H9 (cell line): ENCODE measurements at regions not wholly inside any gene's neighbourhood (a gene's known extent, or its start where the extent isn't known, plus 50 kb on each side); places are given as distances from the start of the nearest gene placed in this dataset.

Experiments used
- DNase-seq: peaks from one replicate; pipeline ENCODE4 v3.0.0-alpha.2; 2017
- H2AFZ ChIP-seq: one replicate; pipeline ENCODE4 v1.6.1; 2013; ENCODE audit warnings: mild to moderate bottlenecking, low read length, control low read depth, moderate library complexity
- H2AK5ac ChIP-seq: 2 replicates; pipeline ENCODE4 v1.6.1; 2013; ENCODE audit warnings: low read length, control low read depth, mixed read lengths; ENCODE audit not compliant: insufficient read length
- H2BK120ac ChIP-seq: one replicate; pipeline ENCODE4 v1.6.1; 2013; ENCODE audit warnings: low read depth, mild to moderate bottlenecking, low read length, control low read depth, inconsistent platforms; ENCODE audit not compliant: poor library complexity, severe bottlenecking
- H2BK12ac ChIP-seq: 2 replicates; pipeline ENCODE4 v1.6.1; 2013; ENCODE audit warnings: low read length, control low read depth, mixed read lengths, low read depth; ENCODE audit not compliant: insufficient read length
- H2BK15ac ChIP-seq: 2 replicates; pipeline ENCODE4 v1.6.1; 2013; ENCODE audit warnings: low read depth, low read length, control low read depth
- H2BK20ac ChIP-seq: one replicate; pipeline ENCODE4 v1.6.1; 2013; ENCODE audit warnings: low read depth, mild to moderate bottlenecking, low read length, control low read depth, inconsistent platforms; ENCODE audit not compliant: poor library complexity, severe bottlenecking
- H2BK5ac ChIP-seq: 2 replicates; pipeline ENCODE4 v1.6.1; 2013; ENCODE audit warnings: low read length, control low read depth, mixed read lengths; ENCODE audit not compliant: insufficient read length
- H3K14ac ChIP-seq: 2 replicates; pipeline ENCODE4 v1.6.1; 2013; ENCODE audit warnings: low read length, control low read depth; ENCODE audit not compliant: insufficient read depth
- H3K18ac ChIP-seq: 2 replicates; pipeline ENCODE4 v1.6.1; 2013; ENCODE audit warnings: low read depth, mild to moderate bottlenecking, mixed read lengths, low read length, control low read depth; ENCODE audit not compliant: insufficient read length
- H3K23ac ChIP-seq: 2 replicates; pipeline ENCODE4 v1.6.1; 2013; ENCODE audit warnings: low read length, control low read depth, mixed read lengths, low read depth; ENCODE audit not compliant: insufficient read length
- H3K23me2 ChIP-seq: 2 replicates; pipeline ENCODE4 v1.6.1; 2013; ENCODE audit warnings: low read depth, mild to moderate bottlenecking, mixed read lengths, low read length, control low read depth; ENCODE audit not compliant: insufficient read length, poor library complexity, severe bottlenecking
- H3K27ac ChIP-seq: 2 replicates; pipeline ENCODE4 v1.5.1; 2013; ENCODE audit warnings: low read length, control low read depth, mixed read lengths, low read depth; ENCODE audit not compliant: insufficient read length
- H3K27me3 ChIP-seq: 2 replicates; pipeline ENCODE4 v1.6.1; 2013; ENCODE audit warnings: low read length, control low read depth, inconsistent platforms; ENCODE audit not compliant: insufficient read depth
- H3K4ac ChIP-seq: 2 replicates; pipeline ENCODE4 v1.6.1; 2013; ENCODE audit warnings: low read depth, mild to moderate bottlenecking, control low read depth, inconsistent platforms, low read length, moderate library complexity
- H3K4me1 ChIP-seq: 2 replicates; pipeline ENCODE4 v1.6.1; 2013; ENCODE audit warnings: low read length, control low read depth, inconsistent platforms; ENCODE audit not compliant: insufficient read depth
- H3K4me2 ChIP-seq: 2 replicates; pipeline ENCODE4 v1.6.1; 2013; ENCODE audit warnings: low read length, control low read depth, mixed read lengths; ENCODE audit not compliant: insufficient read length, insufficient read depth
- H3K56ac ChIP-seq: 2 replicates; pipeline ENCODE4 v1.6.1; 2013; ENCODE audit warnings: low read depth, mild to moderate bottlenecking, mixed read lengths, low read length, control low read depth; ENCODE audit not compliant: insufficient read length
- H3K79me1 ChIP-seq: 2 replicates; pipeline ENCODE4 v1.6.1; 2013; ENCODE audit warnings: low read depth, mild to moderate bottlenecking, moderate library complexity, low read length, control low read depth, inconsistent platforms; ENCODE audit not compliant: insufficient read depth, poor library complexity, severe bottlenecking
- H3K79me2 ChIP-seq: 2 replicates; pipeline ENCODE4 v1.6.1; 2013; ENCODE audit warnings: low read length, control low read depth, inconsistent platforms; ENCODE audit not compliant: insufficient read depth
- H3K9ac ChIP-seq: 2 replicates; pipeline ENCODE4 v1.6.1; 2013; ENCODE audit warnings: low read length, control low read depth, mixed read lengths; ENCODE audit not compliant: insufficient read length; ENCODE audit errors: extremely low read depth
- H3K9me3 ChIP-seq: one replicate; pipeline ENCODE4 v1.6.1; 2013; ENCODE audit warnings: low read depth, low read length, inconsistent platforms; ENCODE audit not compliant: control insufficient read depth
- H3T11ph ChIP-seq: one replicate; pipeline ENCODE4 v1.6.1; 2013; ENCODE audit warnings: mild to moderate bottlenecking, low read length, control low read depth, inconsistent platforms
- H4K20me1 ChIP-seq: one replicate; pipeline ENCODE4 v1.6.1; 2013; ENCODE audit not compliant: control insufficient read depth, insufficient read length, insufficient read depth
- H4K5ac ChIP-seq: 2 replicates; pipeline ENCODE4 v1.6.1; 2013; ENCODE audit warnings: low read depth, mild to moderate bottlenecking, mixed read lengths, low read length, control low read depth; ENCODE audit not compliant: insufficient read length
- H4K8ac ChIP-seq: replicated peaks from 2 replicates; pipeline ENCODE4 v1.6.1; 2013; ENCODE audit warnings: low read length, control low read depth, mixed read lengths, low read depth; ENCODE audit not compliant: insufficient read length
- H4K91ac ChIP-seq: 2 replicates; pipeline ENCODE4 v1.6.1; 2013; ENCODE audit warnings: low read depth, mild to moderate bottlenecking, moderate library complexity, mixed read lengths, low read length, control low read depth; ENCODE audit not compliant: insufficient read length
- H3K27ac Mint-ChIP-seq, 3 experiments: 2 replicates in 2 of 3; 3 replicates in 1 of 3; pipeline ENCODE4 v1.8.0; 2020 to 2021; ENCODE audit warnings: mixed read lengths in 3 of 3, mild to moderate bottlenecking in 1 of 3, moderate library complexity in 1 of 3
- H3K27me3 Mint-ChIP-seq: 2 replicates; pipeline ENCODE4 v1.8.0; 2021; ENCODE audit warnings: low read depth, mild to moderate bottlenecking, moderate library complexity, mixed read lengths
- H3K36me3 Mint-ChIP-seq, 3 experiments: 2 replicates in 2 of 3; 3 replicates in 1 of 3; pipeline ENCODE4 v1.8.0; 2020 to 2021; ENCODE audit warnings: low read depth in 3 of 3, mixed read lengths in 3 of 3; ENCODE audit not compliant: insufficient read depth in 1 of 3
- H3K4me1 Mint-ChIP-seq, 2 experiments: 2 replicates each; pipeline ENCODE4 v1.8.0; 2020; ENCODE audit warnings: mixed read lengths in 2 of 2
- H3K4me3 Mint-ChIP-seq, 2 experiments: 2 replicates in 1 of 2; 3 replicates in 1 of 2; pipeline ENCODE4 v1.8.0; 2020 to 2021; ENCODE audit warnings: mild to moderate bottlenecking in 2 of 2, mixed read lengths in 2 of 2, moderate library complexity in 1 of 2
- H3K9me3 Mint-ChIP-seq, 2 experiments: 2 replicates in 1 of 2; 3 replicates in 1 of 2; pipeline ENCODE4 v1.8.0; 2020; ENCODE audit warnings: mild to moderate bottlenecking in 2 of 2, mixed read lengths in 2 of 2, moderate library complexity in 1 of 2
- CTCF ChIP-seq: fragments of 200-600 bp; sonication (generic); conservative IDR thresholded peaks from 3 replicates; pipeline ENCODE4 v1.8.0; 2021; ENCODE audit warnings: antibody characterized with exemption, mild to moderate bottlenecking
- whole genome bisulfite sequencing: extraction: QIAGEN DNeasy Blood & Tissue Kit; methylation state at CpG from one replicate; pipeline ENCODE4 v1.1.7; 2013; ENCODE audit warnings: missing lambda C conversion rate, low lambda C conversion rate, mixed read lengths; ENCODE audit not compliant: insufficient read length; ENCODE audit errors: extremely low coverage; 5-methylcytosine and 5-hydroxymethylcytosine counted together

GRCh38 chr7:23938215-23938614 is 228.2 kb downstream of the STK31 start:
- Histone ChIP-seq H2BK5ac (no peak overlapping the region), H2AFZ (no peak overlapping the region), H3K18ac (no peak overlapping the region), H2BK120ac (no peak overlapping the region), H3K27me3 (no peaks in the 10 kb centered on the region), H3K79me2 (no peaks in the 10 kb centered on the region), H2BK12ac (no peak overlapping the region), H3K4me2 (no peak overlapping the region), H3K14ac (no peak overlapping the region), H2BK20ac (no peak overlapping the region), H3K23ac (no peak overlapping the region), H3K79me1 (no peaks in the 10 kb centered on the region), H3K4me1 (no peaks in the 10 kb centered on the region), H4K91ac (no peak overlapping the region), H2BK15ac (no peak overlapping the region), H3K56ac (no peak overlapping the region), H3K23me2 (no peaks in the 10 kb centered on the region), H3K9me3 (no peaks in the 10 kb centered on the region), H4K8ac (no peak overlapping the region), H3K9ac (no peak overlapping the region), H3T11ph (no peak overlapping the region), H2AK5ac (no peak overlapping the region), H3K27ac (no peak overlapping the region), H4K20me1 (no peaks in the 10 kb centered on the region), H3K4ac (no peak overlapping the region), H4K5ac (no peak overlapping the region)
- no peak for TF ChIP-seq CTCF
- Mint-ChIP-seq H3K4me1 (peaks cover 3% of the 10 kb centered on the region in 2 experiments; a peak in 1 of 4 replicates), H3K36me3 (no peaks in the 10 kb centered on the region; a peak in 1 of 7 replicates), H3K4me3 (no peak overlapping the region), H3K27me3 (no peaks in the 10 kb centered on the region), H3K9me3 (peaks cover 0 to 9% of the 10 kb centered on the region in 2 experiments; a peak in 3 of 5 replicates), H3K27ac (no peak overlapping the region)
- WGBS, result no CpG with 5 or more reads among the region's 1 CpG
- no peak for DNase-seq
